ENCODE measurements at regions not wholly inside any gene's neighbourhood (a gene's known extent, or its start where the extent isn't known, plus 50 kb on each side); places are given as distances from the start of the nearest gene placed in this dataset.
"Not testable (repeated sequence)": the region's sequence is repeated elsewhere in the genome, so short reads cannot be mapped to it uniquely, and the experiment has no call there.

GRCh38 chr15:91412138-91412928 lies 312.3 kb downstream of the SV2B start:
- intact Hi-C loops (cut with DNase I): no loop called here
- DNase-seq (ENCODE audit: low spot score) (no peak), ATAC-seq (no peak)

DNA sequence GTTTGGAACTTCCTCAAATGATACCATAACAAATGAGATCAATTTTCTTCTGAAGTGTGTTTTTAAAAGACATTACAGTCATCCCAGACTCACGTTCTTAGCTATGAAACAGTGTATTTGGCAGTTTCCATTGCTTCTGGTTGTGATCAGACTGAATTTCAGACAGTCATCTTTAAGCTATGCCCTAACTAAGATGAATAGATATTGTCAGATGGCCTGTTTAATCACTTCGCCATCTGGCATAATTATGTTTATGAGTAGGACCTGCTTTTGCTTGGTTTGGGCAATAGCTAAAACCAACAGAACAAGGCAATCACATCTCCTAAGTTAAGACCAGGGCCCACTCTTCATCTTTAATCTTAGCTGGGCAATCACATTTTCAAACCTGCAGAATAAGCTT lies 313.1 kb downstream of the SV2B start:
- intact Hi-C loops (cut with DNase I): no loop called here
- ATAC-seq (no peak), DNase-seq (ENCODE audit: low spot score) (no peak)

- DNase-seq (ENCODE audit: low spot score): no peak
- ATAC-seq: no peak
- intact Hi-C loops (cut with DNase I): no loop called here
These were observed 314.1 kb downstream of the SV2B start for GRCh38 chr15:91414124-91414523.

- DNase-seq (ENCODE audit: low spot score); intact Hi-C loops (cut with DNase I); ATAC-seq: not testable (repeated sequence)
These were observed 315.2 kb downstream of the SV2B start for GRCh38 chr15:91415258-91415657.

- intact Hi-C loops (cut with DNase I): no loop called here
- ATAC-seq (no peak), DNase-seq (ENCODE audit: low spot score) (no peak)
These were observed 320.6 kb downstream of the SV2B start for GRCh38 chr15:91420689-91421088.

- intact Hi-C loops (cut with DNase I): no loop called here
- no peak for ATAC-seq
- DNase-seq (ENCODE audit: low spot score): no peak
These were observed 322.7 kb downstream of the SV2B start for GRCh38 chr15:91422797-91423196.

- ATAC-seq (no peak), DNase-seq (ENCODE audit: low spot score) (no peak)
- intact Hi-C loops (cut with DNase I): no loop called here
These were observed 323.9 kb downstream of the SV2B start for GRCh38 chr15:91424001-91424400.

DNA sequence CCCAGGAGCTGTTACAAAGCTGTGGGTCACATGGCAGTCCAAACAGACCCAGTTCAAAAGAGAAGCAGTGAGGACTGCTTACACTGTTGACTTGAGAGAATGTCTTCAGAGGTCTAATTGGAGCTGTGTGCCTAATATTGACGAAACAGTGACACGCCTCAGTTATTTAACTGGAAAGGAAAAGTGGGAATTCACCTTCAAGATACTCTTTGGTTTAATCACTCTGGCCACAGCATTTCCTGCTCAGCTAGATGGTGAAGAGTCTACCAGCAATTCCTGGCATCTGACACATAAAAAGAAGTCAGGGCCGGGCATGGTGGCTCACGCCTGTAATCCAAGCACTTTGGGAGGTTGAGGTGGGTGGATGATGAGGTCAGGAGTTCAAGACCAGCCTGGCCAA lies 326.4 kb downstream of the SV2B start:
- intact Hi-C loops (cut with DNase I): no loop called here
- DNase-seq (ENCODE audit: low spot score) (no peak), ATAC-seq (no peak)

- DNase-seq (ENCODE audit: low spot score): no peak
- ATAC-seq: no peak
- intact Hi-C loops (cut with DNase I): no loop called here
These were observed 329.9 kb downstream of the SV2B start for GRCh38 chr15:91429973-91430372.

GRCh38 chr15:91431041-91431715 lies 331.1 kb downstream of the SV2B start:
- ATAC-seq: no peak
- no peak for DNase-seq (ENCODE audit: low spot score)
- intact Hi-C loops (cut with DNase I): no loop called here

GRCh38 chr15:91435113-91435512 lies 335.1 kb downstream of the SV2B start:
- DNase-seq (ENCODE audit: low spot score) (no peak), ATAC-seq (no peak)
- intact Hi-C loops (cut with DNase I): no loop called here

DNA sequence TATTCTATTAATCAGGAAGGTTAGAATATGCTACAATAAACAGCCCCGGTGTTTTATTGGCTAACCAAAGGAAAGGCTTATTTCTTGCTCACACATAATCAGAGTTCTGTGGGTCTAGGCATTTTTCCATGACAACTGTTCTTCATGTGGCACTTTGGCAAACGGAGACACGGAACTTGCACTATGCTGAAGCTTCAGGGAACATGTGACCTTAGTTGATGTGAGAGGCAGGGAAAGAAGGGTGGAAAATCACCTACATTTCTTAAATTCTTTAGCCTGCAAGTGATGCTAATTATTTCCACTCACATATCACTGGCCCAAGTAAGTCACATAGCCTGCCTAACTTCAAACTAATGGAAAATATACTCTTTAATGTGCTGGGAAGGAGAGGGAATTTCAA lies 344.6 kb downstream of the SV2B start:
- ATAC-seq (no peak), DNase-seq (ENCODE audit: low spot score) (no peak)
- intact Hi-C loops (cut with DNase I): no loop called here

DNA sequence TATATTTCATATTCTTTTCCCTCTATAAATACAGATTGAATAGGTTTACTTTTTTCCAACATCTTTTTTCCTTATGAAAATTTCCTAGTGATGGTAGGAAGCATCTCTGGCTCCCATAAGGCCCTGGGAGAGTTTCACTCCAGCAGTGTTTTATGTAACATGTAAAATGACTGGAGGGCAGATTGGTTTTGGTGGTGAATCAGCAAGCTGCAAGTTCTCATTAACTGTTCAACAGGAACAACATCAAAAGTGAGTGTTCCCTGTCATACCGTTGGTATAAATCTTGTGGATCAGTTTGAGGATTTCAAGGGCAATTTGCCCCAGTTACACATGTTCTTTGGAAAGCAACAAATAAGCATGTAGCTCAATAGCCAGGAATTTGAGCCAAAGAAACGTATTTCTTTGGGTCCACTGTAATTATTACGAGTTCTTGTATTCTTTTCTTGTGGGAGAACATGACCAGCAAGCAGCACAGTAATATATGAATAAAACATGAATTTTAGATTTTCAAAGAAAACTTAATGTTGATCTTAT lies 345.7 kb downstream of the SV2B start:
- DNase-seq (ENCODE audit: low spot score) (no peak), ATAC-seq (no peak)
- intact Hi-C loops (cut with DNase I): no loop called here

DNA sequence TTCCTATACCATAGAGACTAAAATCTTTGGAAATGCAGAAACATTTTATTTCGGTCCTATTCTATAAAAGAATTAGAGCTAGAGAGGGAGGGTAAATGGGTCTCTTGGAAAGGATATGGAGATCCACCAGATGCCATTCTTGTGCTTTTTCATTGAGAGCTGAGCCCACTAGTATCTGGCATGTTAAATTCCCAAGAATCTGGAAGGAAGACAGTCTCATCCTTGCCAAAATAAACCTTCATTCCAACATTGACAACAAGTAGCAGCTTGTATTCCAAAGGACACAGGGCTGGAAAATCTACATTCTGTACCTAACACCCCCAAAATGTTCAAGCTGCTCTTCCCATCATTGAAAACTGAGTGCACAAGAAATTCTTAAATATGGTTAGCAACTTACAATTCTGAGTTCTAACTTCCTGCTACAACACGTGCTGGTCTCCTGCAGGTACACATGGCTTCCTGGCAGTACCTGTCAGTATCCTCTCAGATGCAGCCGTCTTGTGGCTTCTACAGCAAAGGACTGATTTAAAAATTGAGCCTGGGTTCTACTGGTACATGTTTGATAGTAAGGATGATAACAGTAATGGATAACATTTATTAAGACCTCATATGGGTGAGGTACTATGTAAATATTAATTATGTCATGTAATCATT lies 348.1 kb downstream of the SV2B start:
- intact Hi-C loops (cut with DNase I): no loop called here
- ATAC-seq (no peak), DNase-seq (ENCODE audit: low spot score) (no peak)

- intact Hi-C loops (cut with DNase I); ATAC-seq; DNase-seq (ENCODE audit: low spot score): not testable (repeated sequence)
These were observed 353.3 kb downstream of the SV2B start for GRCh38 chr15:91453376-91453775.

- ATAC-seq (no peak), DNase-seq (ENCODE audit: low spot score) (no peak)
- intact Hi-C loops (cut with DNase I): no loop called here
These were observed 356.2 kb downstream of the SV2B start for GRCh38 chr15:91456251-91456718.

DNA sequence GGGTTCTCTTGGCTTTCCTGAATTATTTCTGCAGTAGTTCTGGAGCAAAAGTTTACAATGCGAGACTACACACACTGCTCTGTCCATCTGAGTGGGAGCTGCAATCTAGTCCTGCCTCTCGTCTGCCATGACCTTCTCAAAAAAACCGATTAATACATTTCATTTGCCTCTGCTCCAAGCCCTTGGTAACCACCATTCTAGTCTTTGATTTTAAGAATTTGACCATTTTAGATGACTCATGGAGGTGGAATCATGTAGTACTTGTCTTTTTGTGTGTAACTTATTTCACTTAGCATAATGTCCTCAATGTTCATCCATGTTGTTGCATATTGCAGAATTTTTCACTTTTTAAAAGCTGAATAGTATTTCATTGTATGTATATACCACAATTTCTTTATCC lies 356.9 kb downstream of the SV2B start:
- DNase-seq (ENCODE audit: low spot score): no peak
- intact Hi-C loops (cut with DNase I): no loop called here
- no peak for ATAC-seq

DNA sequence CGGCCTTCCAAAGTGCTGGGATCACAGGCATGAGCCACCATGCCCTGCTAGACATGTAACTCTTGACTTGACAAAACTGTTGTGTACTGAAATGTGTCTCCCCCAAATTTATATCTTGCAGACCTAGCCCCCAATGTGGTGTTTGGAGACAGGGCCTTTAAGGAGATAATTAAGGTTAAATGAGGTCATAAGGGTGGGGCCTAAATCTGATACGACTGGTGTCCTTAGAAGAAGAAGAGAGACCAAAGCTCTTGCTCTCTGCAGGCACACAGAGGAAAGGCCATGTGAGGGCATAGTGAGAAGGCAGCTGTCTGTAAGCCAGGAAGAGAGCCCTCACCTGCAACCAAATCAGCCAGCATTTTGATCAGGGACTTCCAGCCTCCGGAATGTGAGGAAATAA lies 361.3 kb downstream of the SV2B start:
- no peak for ATAC-seq
- DNase-seq (ENCODE audit: low spot score): no peak
- intact Hi-C loops (cut with DNase I): no loop called here

DNA sequence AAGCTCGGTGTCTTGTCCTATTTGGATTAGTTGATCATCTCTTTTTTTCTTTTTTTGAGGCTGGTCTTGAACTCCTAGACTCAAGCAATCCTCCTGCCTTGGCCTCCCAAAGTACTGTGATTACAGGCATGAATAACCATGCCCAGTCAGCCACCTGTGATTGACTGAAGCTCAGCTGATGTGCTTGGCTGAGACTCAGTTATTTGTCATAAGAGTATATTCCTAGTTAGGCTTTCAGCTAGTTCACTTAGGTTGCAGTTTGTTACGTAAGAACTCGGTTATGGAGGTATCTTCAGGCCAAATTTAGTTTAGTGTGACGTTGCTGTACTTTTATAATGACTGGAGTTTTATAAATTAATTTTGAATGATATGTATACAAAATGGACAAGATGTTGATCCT lies 365.0 kb downstream of the SV2B start:
- intact Hi-C loops (cut with DNase I): no loop called here
- no peak for DNase-seq (ENCODE audit: low spot score)

DNA sequence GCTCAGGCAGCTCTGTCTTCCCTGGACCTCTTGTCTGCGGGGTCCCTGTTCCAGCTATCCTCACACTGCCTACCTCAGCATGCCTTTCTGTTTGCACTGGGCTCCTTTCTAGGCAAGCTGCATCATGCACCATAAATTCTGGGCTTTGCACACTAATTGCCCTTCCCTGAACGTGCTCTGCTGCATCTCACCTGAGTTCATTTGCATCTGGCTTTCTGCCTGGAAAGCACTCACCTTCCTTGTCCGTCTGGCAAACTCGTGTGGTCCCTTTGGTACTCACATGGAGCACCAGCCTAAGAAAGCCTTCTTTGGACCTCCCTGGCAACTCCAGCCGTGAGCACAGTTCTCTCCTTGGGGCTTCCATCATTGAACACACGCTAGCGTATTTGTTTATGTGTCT lies 365.6 kb downstream of the SV2B start:
- intact Hi-C loops (cut with DNase I): no loop called here
- ATAC-seq (no peak), DNase-seq (ENCODE audit: low spot score) (no peak)

More for the DNA sequence above, 365.0 kb downstream of the SV2B start:
- ATAC-seq: no peak
